Right forelimb (tissue), 1 donor: ENCODE measurements at regions not wholly inside any gene's neighbourhood (a gene's known extent, or its start where the extent isn't known, plus 50 kb on each side); places are given as distances from the start of the nearest gene placed in this dataset.
"Not testable (repeated sequence)": the region's sequence is repeated elsewhere in the genome, so short reads cannot be mapped to it uniquely, and the experiment has no call there.

Experiments
- DNase-seq: peaks from one replicate; pipeline ENCODE4 v3.0.0-alpha.2; 2018

DNA sequence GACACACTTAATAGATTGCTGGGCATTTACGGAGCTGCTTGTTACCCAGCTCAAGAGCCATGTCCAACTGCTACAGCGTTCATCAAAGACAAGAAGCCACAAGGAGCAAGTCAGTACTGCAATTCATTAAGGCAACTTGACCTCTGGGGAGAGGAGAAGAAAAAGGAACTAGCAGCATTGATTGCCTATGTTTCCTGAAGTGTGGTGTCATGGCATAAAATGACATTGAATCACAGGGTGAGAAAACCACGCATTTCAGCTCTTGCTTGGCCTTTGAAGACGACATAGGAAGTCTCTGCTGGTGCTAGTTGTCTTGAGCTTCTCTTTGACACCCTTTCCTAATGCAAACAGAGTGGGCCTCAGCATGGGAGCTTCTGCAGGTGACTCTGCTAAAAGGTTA, 139.1 kb downstream of the CDH26 start:
- no peak for DNase-seq

DNA sequence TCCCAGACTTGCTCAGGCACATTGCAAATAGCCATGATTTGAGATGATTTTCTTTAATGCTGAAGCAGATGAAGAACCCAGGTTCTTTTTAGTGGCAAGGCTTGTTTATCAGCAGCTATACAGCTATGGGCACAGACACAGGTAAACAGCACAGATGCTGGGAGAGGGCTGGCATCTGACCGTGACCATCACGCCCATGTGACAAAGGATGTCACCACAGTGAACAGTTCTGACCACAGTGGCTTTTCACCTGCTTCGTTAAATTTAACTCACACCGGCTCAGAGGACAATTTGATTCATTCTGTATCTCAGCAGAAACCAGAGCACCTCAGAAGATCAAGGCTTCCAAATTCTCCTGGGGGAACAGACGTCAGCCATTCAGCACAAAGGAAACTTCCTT, 142.6 kb downstream of the CDH26 start:
- DNase-seq = no peak

DNA sequence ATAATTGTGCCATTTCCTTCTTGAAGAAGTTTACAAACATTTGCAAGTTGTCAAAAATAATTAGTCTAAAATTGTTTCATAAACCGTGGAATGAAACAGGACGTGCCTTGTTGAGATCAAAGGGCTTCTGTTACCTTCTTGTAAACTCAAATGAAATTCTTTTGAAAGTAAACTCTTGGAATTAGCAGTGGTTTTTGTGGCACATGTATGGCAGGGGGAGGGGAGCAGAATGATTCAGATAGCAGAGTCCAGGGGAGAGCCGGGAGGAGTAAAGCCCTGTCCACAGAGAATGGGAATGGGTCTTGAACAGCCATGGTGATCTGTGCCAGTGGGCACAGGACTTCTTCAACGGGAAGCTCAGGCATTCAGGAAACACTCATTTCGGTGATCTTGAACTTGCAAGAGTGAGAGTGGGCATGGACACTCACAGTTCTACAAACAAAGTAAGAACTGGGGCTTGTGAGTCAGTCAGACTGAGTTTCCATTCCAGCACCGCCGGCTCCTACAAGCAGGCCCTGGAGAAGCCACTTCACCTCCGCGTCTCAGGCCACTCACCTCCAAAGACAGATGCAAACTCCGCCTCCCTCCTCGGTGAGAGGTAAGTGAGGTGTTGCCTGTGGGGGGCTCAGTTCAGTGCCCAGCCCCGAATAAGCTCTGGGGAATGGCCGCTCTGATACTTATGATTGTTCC, 143.1 kb downstream of the CDH26 start:
- DNase-seq = no peak

DNA sequence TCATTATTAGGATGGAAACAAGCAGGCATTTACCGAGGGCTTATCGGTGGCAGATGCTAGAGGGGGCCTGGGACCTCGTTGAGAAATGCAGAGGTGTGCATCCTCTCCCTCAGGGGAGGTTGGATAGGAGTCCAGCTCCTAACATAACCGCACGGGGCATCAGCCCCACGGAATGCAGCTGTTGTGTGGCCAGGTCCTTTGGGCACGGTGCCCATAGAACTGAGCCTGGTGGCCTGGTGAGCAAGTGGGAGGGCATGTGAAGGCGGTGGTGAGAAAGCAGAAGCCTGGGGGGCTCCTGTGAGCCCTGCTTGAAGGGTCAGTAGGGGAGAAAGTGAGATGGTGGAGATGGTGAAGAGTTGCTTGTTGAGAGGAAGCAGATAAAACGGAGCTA, 143.7 kb downstream of the CDH26 start:
- DNase-seq = no peak

DNA sequence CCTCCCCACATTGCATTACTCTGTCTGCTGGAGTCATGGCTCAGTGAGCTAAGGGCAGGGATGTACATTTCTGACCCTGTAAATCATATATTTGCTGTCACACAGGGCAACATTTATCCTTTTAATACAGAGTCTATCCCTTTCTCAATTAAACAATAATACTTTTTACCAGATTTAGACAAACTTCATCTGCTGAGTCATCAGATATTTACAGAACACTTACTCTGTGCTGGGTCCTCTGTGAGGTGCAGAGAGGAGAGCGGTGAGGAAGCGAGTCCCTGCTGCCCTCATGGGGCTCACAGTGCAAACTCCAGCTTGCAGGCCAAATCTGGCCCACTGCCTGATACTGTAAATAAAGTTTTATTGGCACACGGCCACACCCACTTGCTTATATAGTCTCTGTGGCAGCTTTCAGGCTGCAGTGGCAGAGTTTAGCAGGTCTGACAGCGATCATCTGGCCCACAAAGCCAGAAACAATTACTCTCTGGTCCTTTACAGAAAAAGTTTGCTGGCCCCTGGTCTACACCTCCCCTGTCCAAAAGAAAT, 144.5 kb downstream of the CDH26 start:
- DNase-seq = no peak

DNA sequence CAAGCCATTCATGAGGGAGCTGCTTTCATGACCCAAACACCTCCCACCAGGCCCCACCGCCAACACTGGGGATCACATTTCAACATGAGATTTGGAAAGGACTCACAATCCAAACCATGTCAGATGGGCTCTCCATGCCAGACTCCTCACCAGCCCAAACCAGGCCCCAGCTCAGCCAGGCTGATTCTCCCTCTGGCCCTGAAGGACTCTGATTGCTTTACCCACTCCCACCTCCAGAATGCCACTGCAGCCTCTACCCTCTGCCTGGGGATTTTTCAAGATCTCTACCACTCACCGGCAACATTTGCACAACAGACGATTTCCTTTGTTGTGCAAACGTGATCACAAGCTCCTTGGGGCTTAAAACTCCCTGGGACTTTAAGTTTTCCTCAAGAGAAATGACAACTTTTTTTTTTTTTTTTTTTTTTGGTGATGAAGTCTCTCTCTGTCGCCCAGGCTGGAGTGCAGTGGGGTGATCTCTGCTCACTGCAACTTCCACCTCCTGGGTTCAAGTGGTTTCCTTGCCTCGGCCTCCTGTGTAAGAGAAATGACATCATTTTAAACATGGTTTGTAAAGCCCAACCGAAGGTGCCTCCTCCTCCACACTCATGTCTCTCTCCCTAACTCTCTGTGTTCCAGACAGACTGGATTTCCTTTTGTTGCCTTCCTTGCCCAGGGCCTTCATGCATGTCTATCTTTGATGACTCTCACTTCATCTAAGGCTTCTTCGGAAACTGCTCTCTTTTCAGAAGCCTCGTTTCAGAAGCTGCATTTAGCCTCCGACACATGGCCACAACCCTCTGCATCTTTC, 147.0 kb downstream of the CDH26 start:
- DNase-seq = no peak

DNA sequence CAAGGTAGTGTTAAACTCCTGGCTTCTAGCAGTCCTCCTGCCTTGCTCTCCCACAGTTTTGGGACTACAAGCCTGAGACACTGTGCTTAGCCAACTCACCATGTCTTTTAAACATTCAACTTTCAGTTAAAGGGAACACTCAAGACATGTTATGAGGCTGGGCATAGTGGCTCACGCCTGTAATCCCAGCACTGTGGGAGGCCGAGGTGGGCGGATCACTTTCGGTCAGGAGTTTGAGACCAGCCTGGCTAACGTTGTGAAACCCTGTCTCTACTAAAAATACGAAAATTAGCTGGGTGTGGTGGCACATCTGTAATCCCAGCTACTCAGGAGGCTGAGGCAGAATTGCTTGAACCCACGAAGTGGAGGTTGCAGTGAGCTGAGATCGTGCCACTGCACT, 148.0 kb downstream of the CDH26 start:
- DNase-seq = not testable (repeated sequence)

DNA sequence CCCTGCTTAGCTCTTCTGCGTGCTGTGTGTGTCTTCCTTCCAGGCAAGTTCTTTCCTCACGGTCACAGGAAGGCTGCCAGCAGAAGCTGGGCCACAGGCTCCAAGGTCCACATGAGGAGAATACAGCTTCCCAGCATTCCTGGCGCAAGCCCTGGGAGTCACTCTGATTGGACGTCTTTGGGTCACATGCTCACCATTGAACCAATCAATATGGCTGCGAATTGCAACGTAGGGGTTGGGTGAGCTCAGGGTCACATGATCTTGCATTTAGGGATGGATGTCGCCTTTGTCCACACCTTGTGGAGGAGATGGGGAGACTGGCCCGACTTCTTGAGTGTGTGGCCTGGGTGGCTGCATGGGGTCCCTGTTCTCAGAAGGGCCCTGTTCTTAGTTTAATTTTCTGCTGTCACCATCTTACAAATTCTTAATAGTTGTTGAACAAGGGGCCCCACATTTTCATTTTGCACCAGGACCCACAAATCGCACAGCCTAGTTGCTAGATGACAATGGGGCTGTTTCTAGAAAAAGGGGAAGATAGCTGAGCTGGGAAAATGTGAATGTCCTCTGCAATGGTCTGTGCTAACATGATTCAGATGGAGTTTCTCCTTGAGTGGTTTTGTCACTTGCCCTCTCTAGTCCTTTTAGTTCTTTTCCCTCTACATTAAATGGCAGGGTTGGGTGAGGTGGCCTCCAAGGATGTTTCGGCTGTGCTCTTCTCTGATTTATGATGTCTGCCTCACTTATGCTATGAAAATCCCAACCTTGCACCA, 149.6 kb downstream of the CDH26 start:
- DNase-seq = no peak

DNA sequence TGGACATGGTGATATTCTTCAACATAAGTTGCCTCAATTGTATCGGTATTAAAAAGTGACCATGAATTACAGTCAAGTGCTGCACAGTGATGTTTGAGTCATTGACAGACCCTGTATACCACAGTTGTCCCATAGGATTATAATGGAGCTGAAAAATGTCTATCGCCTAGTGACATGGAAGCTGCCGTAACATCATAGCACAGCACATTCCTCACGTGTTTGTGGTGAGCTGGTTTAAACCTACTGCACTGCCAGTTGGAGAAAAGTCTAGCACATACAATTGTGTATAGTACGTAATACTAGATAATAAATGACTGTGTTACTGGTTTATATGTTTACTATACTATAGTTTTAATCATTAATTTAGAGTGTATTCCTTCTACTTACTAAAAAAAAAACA, 150.2 kb downstream of the CDH26 start:
- no peak for DNase-seq

DNA sequence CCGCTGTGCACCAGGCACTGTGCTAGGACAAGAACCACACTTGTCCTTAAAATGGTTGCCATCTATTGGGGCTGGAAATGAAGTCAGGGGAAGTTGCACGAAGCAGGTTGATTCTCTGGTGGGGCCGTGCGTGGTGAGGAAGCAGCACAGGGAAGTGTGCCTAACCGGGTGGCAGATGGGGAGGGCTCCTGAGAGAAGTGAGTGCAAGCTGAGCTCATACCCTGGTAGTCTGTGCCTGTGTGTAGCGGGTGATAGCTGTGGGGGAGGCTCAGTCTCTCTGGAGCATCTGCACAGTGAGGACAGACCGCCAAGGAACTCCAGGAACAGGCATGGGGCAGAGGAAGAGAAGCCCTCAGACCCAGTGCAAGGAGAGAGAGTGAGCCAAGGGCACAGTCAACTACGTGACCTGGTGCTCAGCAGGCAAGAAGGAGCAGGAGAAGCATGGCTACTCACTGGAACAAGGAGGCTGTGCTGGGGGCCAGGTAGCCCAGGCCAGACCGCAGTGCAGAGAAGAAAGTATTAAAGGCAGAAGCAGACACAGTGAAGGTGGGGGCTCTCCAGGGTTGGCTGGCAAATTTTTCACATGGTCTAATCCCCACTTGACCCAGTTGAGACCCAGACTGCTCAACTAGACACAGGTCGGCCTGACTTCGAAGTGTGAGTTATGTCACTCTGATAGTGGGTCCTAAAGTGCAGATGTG, 155.0 kb downstream of the CDH26 start:
- no peak for DNase-seq

DNA sequence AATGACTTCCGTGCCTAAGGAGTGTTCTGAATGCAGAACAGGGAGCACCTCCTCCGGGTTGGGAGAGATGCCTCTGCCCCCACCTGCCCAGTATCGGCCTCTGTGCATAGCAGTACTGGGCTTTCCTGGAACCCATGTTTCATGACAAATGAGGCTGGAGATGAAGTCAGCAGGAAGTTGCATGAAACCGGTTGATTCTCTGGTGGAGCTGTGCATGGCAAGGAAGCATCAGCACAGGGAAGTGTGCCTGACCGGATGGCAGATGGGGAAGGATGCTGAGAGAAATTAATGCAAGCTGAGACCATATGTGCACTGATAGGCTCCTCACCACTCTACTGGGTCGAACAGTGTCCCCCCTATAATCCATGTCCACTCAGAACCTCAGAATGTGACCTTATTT, 155.5 kb downstream of the CDH26 start:
- no peak for DNase-seq

DNA sequence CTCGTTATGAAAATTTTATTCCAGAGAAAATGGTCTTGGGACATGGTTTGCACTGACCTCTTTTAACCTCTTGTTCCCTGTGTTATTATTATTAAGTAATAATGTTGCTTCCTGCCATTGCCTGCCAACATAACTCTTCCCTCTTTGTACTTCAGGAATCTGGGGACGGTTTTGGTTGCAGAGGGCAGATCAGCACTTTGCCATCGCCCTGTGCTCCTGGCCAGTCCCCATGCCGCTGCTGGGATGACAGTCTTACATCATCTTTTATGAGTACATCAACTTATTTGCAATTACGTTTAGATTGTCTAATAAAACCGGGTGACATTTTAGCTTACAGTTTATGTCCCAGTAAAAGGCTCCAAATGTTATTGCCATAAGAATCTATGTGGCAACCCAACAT, 157.2 kb downstream of the CDH26 start:
- no peak for DNase-seq

DNA sequence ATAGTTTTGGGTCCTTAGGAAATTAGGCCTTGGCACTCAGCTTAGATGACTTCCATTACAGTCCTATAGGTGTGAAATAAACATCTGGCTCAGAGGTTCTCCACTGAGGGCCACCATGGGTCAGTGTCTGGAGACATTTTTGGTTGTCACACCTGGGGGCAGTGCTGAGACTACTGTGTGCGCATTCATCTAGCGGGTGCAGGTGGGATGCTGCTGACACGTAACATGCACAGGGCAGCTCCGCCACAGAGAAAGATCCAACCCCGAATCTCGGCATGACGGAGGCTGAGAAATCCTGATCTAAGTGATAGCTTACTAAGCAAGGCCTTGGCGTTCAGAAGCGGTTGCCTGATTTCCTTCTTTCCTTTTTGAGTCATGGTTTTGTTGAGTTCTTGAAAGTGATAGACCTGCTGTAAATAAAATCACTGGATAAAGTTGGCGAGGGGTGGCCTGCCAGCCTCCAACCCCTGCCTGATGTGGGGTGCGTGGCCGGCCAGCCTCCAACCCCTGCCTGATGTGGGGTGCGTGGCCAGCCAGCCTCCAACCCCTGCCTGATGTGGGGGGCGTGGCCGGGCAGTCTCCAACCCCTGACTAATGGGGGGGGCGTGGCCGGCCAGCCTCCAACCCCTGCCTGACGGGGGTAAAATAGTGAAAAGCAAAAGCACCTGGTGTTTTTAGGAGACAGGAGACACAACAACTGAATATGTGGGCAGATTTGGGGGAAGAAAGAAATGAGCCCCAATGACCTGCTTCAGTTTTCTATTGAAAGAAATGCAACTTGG, 158.1 kb downstream of the CDH26 start:
- no peak for DNase-seq

DNA sequence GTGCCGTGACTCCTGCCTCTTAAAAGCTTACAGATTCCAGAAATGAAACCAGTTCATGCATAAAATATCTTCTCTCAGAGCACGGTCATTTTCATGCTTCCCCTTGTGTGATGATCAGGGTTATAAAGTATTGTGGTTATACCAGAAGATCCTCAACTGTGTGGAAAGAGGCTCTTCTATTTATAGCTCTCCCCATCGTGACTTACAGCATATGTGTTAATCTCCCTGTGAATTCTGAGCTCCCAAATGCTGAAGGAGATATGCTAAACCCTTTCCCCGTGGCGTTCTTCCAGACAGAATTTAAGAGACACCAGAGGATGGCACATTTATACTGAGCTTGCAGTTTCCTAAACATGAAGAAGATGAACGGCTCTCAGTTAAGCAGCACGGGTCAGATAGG, 158.8 kb downstream of the CDH26 start:
- no peak for DNase-seq

DNA sequence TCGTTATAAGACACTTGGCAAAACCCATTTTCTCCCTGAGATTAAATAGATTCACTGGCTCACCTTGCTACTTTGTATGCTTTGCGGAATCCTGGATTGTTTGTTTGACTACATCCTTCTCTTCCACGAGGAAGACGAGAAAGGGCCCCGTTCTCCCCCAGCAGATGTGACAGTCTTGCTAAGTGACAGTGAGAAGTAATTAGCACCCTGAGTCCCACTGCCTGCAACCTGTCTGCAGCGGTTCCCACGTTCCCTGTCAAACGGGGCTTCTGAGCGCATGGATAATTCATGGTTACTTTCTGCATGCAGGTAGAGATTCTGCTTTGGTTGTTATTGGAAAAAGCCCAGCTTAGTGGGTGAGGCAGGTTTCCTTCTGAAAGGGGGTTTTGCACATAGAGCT, 163.7 kb downstream of the CDH26 start:
- no peak for DNase-seq

DNA sequence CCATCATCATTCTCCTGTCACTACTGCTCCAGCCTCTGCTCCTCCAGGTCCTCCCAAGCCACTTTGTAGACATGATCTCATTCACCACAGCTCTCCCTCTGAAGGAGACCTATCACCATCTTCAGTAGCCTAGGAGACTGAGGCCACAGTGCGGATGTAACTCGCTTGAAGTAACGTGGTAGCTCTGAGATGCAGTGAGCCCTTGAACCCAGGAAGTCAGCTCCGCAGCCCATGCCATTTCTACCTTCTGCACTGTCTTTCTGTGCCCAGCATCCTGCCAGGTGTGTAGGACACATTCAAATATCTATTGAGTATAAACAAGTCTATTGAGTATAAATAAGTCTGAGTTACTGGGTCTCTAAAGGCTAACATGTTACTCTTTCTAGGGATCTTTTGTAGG, 164.4 kb downstream of the CDH26 start:
- no peak for DNase-seq

DNA sequence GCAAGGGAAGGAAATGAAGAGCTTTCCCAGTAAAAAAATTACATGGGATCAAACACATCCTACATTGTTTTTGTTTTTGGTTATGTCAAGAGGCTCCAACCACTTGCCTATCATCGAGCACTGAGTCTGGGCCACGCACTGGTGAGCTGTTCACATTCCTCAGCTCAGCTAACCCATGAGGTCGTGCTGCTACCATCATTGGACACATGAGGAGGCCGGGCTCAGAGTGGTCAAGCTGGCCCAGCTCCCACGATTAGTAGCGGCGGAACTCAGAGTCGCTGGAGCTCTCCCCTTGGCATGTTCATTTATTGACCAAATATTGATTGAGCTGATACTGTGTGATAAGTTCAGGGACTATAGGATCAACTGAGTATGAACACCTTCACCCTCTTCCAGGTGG, 164.9 kb downstream of the CDH26 start:
- no peak for DNase-seq

DNA sequence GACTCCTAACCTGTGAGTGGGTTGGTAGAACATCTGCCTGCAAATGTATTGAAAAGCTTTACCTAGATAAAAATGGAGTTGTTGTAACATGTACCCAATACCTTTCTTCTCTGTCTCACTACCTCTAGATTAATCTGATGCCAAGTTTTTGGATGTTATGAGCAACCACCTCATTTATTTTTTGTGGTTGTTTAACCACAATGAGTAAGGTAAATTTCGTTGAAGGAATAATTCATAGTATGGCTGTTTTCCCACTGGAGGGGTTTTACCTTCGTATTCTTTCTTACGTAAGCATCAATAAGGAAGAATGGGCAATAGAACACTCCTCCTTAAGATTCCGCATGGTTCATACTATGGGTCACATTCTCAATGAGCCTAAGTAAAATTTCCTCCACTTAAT, 165.4 kb downstream of the CDH26 start:
- DNase-seq = no peak

DNA sequence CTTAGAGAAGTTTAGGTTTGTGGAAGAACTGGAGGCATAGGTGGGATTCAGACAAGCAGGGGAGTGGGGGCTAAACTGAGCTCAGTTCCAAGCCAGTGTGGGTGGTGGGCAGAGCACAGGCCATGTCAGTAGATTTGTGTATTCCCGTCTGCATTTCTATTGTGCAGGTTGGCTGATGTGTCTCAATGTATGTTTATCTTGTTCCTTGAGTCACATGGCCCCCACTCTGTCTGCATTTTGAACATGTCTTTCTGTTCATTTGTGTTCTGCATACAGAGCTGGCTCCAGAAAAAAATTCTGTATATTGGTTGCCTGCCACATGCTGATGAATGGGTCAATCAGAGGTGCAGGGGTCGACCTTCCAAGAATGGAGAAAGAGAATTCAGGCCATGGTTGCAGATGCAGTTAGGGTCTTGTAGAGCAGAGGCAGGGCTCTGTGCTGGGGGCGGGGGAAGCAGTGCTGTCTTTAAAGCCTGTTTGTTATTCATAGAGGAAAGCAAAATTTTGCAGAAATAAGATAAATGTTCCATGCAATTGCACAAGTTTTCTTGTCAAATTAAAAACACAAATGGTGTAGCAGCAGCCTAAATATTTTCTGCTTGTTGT, 166.7 kb downstream of the CDH26 start:
- DNase-seq = no peak

DNA sequence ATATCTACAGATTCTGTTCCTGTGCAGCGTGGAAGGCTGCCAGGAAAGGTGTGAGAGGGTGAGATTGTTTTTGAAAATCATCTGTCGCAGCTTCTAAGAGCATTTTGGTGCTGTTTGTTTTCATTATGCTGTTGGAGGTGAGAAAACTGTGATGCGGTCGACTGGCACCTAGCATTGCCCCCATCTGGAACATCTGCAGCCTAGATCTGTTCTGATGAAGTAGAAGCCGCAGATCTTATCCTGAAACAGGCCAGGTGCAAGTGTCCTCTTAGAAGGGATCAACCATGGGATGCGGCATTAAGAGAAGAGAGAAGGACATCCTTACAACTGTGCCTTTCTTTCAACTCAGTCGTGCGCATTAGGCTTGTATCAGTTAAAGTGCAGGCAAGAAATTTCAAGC, 167.3 kb downstream of the CDH26 start:
- no peak for DNase-seq

DNA sequence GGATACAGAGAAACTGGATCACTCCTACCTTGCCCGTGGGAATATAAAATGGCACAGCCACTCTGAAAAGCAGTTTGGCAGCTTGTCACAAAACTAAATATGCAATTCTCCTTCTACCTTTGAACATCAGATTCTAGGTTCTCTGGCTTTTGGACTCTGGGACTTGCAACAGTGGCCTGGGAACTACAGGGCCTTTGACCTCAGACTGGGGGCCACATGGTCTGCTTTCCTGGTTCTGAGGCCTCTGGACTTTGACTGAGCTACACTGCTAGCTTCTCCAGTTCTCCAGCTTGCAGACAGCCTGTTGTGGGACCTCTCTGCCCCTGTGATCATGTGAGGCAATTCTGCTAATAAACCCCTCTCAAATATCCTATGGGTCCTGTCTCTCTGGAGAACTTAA, 168.8 kb downstream of the CDH26 start:
- DNase-seq = no peak

DNA sequence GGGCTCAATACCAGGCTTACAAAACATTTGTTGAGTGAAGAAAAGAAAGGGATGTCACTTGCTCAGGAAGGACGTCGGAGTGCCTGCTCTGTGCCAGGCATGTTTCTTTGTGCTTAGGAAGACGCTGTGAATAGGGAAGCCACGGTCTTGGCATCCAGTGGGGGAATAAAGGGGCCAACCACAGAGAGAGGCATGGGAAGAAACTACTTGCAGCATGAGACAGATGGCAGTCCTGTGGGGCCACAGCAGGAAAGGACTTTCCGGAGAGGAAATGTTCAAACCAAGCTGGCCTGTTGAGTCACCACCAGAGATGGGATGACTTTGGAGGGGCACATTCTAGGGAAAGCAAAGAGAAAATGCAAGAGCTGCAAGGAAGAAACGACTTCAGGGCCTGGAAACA, 173.2 kb downstream of the CDH26 start:
- no peak for DNase-seq
